C4-2B (cell line): ENCODE measurements at regions not wholly inside any gene's neighbourhood (a gene's known extent, or its start where the extent isn't known, plus 50 kb on each side); places are given as distances from the start of the nearest gene placed in this dataset.

ENCODE experiments used
- CTCF ChIP-seq: fragments of 450-650 bp; conservative IDR thresholded peaks from 2 replicates; pipeline ENCODE4 v1.5.1; 2017; ENCODE audit warnings: mild to moderate bottlenecking
- ZFX ChIP-seq: fragments of 450-650 bp; IDR thresholded peaks from 2 replicates; pipeline ENCODE4 v1.6.1; 2017

GRCh38 chr5:82544004-82544403 is 265.9 kb upstream of the RPS23 start:
- TF ChIP-seq CTCF (no peak), ZFX (no peak)
